ENCODE measurements at regions not wholly inside any gene's neighbourhood (a gene's known extent, or its start where the extent isn't known, plus 50 kb on each side); places are given as distances from the start of the nearest gene placed in this dataset.
"Not testable (repeated sequence)": the region's sequence is repeated elsewhere in the genome, so short reads cannot be mapped to it uniquely, and the experiment has no call there.

- no peak for DNase-seq
Observed at GRCh38 chr6:121020656-121021055, 313.6 kb downstream of the TBC1D32 start.

GRCh38 chr6:121008553-121008952 lies 325.7 kb downstream of the TBC1D32 start:
- DNase-seq: no peak

- DNase-seq: no peak
Observed at GRCh38 chr6:121006024-121006423, 328.3 kb downstream of the TBC1D32 start.

GRCh38 chr6:121000381-121000780 lies 333.9 kb downstream of the TBC1D32 start:
- DNase-seq: no peak

GRCh38 chr6:120996340-120996739 lies 337.9 kb downstream of the TBC1D32 start:
- no peak for DNase-seq

- no peak for DNase-seq
Observed at GRCh38 chr6:120994573-120994967, 339.7 kb downstream of the TBC1D32 start.

- no peak for DNase-seq
Observed at GRCh38 chr6:120993929-120994572, 340.2 kb downstream of the TBC1D32 start.

GRCh38 chr6:120992257-120992656 lies 342.0 kb downstream of the TBC1D32 start:
- no peak for DNase-seq

GRCh38 chr6:120990866-120991265 lies 343.4 kb downstream of the TBC1D32 start:
- DNase-seq: no peak

GRCh38 chr6:120981835-120982234 lies 352.4 kb downstream of the TBC1D32 start:
- no peak for DNase-seq

GRCh38 chr6:120966321-120966720 lies 368.0 kb downstream of the TBC1D32 start:
- no peak for DNase-seq

GRCh38 chr6:120965814-120966213 lies 368.5 kb downstream of the TBC1D32 start:
- no peak for DNase-seq

GRCh38 chr6:120960761-120961160 lies 373.5 kb downstream of the TBC1D32 start:
- DNase-seq: no peak

GRCh38 chr6:120954111-120954510 lies 380.2 kb downstream of the TBC1D32 start:
- DNase-seq: no peak

- no peak for DNase-seq
Observed at GRCh38 chr6:120951258-120951657, 383.0 kb downstream of the TBC1D32 start.

GRCh38 chr6:120947111-120947510 lies 387.2 kb downstream of the TBC1D32 start:
- DNase-seq: no peak

GRCh38 chr6:120945905-120946594 lies 388.2 kb downstream of the TBC1D32 start:
- no peak for DNase-seq

GRCh38 chr6:120938876-120939472 lies 395.3 kb downstream of the TBC1D32 start:
- DNase-seq: no peak

GRCh38 chr6:120938164-120938875 lies 396.0 kb downstream of the TBC1D32 start:
- DNase-seq: no peak

- DNase-seq: no peak
Observed at GRCh38 chr6:120935908-120936307, 398.4 kb downstream of the TBC1D32 start.

GRCh38 chr6:120935016-120935415 lies 399.3 kb downstream of the TBC1D32 start:
- DNase-seq: no peak

- DNase-seq: not testable (repeated sequence)
Observed at GRCh38 chr6:120931520-120932180, 402.6 kb downstream of the TBC1D32 start.

- DNase-seq: not testable (repeated sequence)
Observed at GRCh38 chr6:120930500-120930899, 403.8 kb downstream of the TBC1D32 start.

All from NCI-H446 (cell line).